ENCODE measurements at regions not wholly inside any gene's neighbourhood (a gene's known extent, or its start where the extent isn't known, plus 50 kb on each side); places are given as distances from the start of the nearest gene placed in this dataset.
A peak's percentile ranks its signal among the peaks of the same experiment; 100 is the strongest.

DNA sequence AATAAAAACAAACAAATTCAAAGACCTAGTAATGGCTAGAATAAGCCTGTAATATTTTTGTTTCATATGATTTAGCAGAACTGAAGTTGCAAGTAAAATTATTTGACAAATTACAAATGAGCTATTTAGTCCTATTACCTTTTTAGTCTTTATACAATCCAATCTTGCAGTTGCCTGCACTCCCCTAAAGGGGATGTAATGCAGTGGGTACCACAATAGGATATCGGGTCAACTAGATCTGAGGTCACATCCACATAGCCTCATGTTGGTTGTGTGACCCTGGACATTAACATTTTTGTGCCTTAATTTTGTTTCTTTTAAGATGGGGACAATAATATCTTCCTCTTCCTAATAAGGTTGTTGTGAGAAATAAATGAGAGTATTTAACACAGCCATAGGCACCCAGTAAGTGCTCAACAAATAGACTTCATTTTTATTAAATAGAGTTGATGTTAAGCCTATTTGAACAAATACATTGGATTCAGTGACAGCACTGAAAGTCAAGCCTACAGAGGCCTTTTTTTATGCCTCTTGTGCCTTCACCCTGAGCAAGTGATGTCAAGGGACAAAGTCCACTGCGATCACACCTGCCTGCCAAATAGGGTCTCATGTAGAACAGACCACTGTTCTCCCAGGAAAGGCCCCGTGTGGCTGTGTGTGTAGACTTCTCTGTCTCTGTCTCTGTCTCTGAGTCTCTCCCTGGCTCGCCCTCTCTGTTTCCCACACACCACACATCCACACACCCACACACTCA, 124.8 kb downstream of the EVX1 start:
- H3K36me3 ChIP-seq (ENCODE audit: control insufficient read depth, insufficient read depth, low read length) = no peaks in the 10 kb centered on the region
- no peak overlapping the region for H3K4me3 ChIP-seq (ENCODE audit: low read depth, low read length)
- no peaks in the 10 kb centered on the region for H3K9me3 ChIP-seq
- H3K4me1 Mint-ChIP-seq (ENCODE audit: low read depth, unreplicated experiment) = peaks cover 8% of the 10 kb centered on the region
- no TSS peak for BruUV-seq (replicated peaks)
- H3K27me3 ChIP-seq (replicated peaks; ENCODE audit: control insufficient read depth, insufficient read depth, low read length) = no peaks in the 10 kb centered on the region
- no peak overlapping the region for H3K27ac Mint-ChIP-seq (ENCODE audit: unreplicated experiment)
- H3K9me3 Mint-ChIP-seq (ENCODE audit: unreplicated experiment) = no peaks in the 10 kb centered on the region
- TF ChIP-seq, protein P1, sequence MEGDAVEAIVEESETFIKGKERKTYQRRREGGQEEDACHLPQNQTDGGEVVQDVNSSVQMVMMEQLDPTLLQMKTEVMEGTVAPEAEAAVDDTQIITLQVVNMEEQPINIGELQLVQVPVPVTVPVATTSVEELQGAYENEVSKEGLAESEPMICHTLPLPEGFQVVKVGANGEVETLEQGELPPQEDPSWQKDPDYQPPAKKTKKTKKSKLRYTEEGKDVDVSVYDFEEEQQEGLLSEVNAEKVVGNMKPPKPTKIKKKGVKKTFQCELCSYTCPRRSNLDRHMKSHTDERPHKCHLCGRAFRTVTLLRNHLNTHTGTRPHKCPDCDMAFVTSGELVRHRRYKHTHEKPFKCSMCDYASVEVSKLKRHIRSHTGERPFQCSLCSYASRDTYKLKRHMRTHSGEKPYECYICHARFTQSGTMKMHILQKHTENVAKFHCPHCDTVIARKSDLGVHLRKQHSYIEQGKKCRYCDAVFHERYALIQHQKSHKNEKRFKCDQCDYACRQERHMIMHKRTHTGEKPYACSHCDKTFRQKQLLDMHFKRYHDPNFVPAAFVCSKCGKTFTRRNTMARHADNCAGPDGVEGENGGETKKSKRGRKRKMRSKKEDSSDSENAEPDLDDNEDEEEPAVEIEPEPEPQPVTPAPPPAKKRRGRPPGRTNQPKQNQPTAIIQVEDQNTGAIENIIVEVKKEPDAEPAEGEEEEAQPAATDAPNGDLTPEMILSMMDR (IDR thresholded peaks at IDR 0.05; ENCODE audit: insufficient read depth in 1 of 2, low read depth in 1 of 2, low read length in 1 of 2, severe bottlenecking in 1 of 2, unreplicated experiment in 1 of 2) = no peak
- H3K27me3 Mint-ChIP-seq (ENCODE audit: insufficient read depth, unreplicated experiment) = no peaks in the 10 kb centered on the region
- H3K4me3 Mint-ChIP-seq (ENCODE audit: unreplicated experiment) = no peak overlapping the region
- ChIA-PET CTCF (no interaction called here), POLR2A (no interaction called here)
- no peaks in the 10 kb centered on the region for H3K36me3 Mint-ChIP-seq (ENCODE audit: insufficient read depth, unreplicated experiment)
- intact Hi-C loops (cut with micrococcal nuclease; ENCODE audit: unreplicated experiment) = no loop called here
- H3K4me1 ChIP-seq = peaks cover 28% of the 10 kb centered on the region
- DNase-seq = peak; percentile 25 to 44

DNA sequence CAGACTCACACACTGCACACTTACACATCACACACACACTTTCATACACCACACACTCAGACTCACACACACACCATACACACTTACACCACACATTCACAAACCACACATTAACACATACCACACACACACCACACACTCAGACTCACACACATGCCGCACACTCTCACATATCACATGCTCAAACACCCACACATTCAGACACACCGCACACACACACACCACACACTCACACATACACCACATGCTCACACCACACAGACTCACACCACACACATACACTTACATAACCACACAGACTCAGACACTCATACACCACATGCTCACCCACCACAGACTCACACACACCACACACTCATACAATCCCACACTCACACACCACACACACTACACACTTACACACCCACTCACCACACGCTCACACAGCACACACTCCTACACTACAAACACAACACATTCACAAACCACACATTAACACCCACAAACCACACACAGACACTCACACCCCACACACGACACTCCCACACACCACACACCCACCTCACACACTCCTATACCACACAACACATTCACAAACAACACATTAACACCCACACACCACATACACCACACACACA, 125.4 kb downstream of the EVX1 start:
- H3K9me3 ChIP-seq = no peaks in the 10 kb centered on the region
- Mint-ChIP-seq H3K27ac (ENCODE audit: unreplicated experiment) (no peak overlapping the region), H3K4me3 (ENCODE audit: unreplicated experiment) (no peak overlapping the region), H3K9me3 (ENCODE audit: unreplicated experiment) (no peaks in the 10 kb centered on the region), H3K27me3 (ENCODE audit: insufficient read depth, unreplicated experiment) (no peaks in the 10 kb centered on the region), H3K36me3 (ENCODE audit: insufficient read depth, unreplicated experiment) (no peaks in the 10 kb centered on the region), H3K4me1 (ENCODE audit: low read depth, unreplicated experiment) (peaks cover 8% of the 10 kb centered on the region)
- ChIA-PET CTCF (no interaction called here), POLR2A (no interaction called here)
- no peaks in the 10 kb centered on the region for H3K36me3 ChIP-seq (ENCODE audit: control insufficient read depth, insufficient read depth, low read length)
- no peaks in the 10 kb centered on the region for H3K27me3 ChIP-seq (replicated peaks; ENCODE audit: control insufficient read depth, insufficient read depth, low read length)
- no peak overlapping the region for H3K4me3 ChIP-seq (ENCODE audit: low read depth, low read length)
- TF ChIP-seq, protein P1 (IDR thresholded peaks at IDR 0.05; ENCODE audit: insufficient read depth in 1 of 2, low read depth in 1 of 2, low read length in 1 of 2, severe bottlenecking in 1 of 2, unreplicated experiment in 1 of 2) = no peak
- peaks cover 26% of the 10 kb centered on the region for H3K4me1 ChIP-seq
- no peak for DNase-seq
- no TSS peak for BruUV-seq (replicated peaks)
- intact Hi-C loops (cut with micrococcal nuclease; ENCODE audit: unreplicated experiment) = no loop called here

DNA sequence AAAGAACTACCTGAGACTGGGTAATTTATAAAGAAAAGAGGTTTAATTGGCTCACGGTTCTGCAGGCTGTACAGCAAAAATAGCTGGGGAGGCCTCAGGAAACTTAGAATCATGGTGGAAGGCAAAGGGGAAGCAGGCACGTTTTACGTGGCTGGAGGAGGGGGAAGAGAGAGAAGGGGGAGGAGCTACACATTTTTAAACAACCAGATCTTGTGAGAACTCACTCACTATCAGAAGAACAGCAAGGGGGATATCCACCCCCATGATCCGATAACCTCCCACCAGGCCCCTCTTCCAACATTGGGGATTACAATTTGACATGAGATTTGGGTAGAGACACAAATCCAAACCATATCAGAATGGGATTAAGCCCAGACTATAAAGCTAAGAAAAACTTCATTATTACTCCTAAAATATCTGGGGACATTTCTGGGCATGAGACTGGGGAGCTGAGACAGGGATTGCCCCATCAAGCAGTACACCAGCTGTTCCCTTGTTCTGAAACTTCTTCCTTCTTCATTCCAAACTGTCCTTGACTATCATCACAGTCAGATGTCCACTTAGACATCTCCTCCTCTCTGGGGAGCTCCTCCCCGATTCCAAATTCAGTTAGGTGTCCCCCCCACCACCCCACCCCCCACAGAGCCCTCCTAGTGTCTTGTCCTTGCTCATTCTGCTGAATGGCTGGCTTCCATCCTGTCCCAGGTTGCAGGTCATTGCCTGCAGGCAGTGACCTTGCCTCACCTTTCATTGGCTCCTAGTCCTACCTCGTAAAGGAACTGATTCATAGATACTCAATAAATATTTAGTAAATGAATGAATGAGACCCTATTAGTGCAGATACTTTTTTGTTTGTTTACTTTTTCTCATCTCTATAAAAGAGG, 132.6 kb downstream of the EVX1 start:
- no peaks in the 10 kb centered on the region for H3K27me3 Mint-ChIP-seq (ENCODE audit: insufficient read depth, unreplicated experiment)
- no peaks in the 10 kb centered on the region for H3K27me3 ChIP-seq (replicated peaks; ENCODE audit: control insufficient read depth, insufficient read depth, low read length)
- no peaks in the 10 kb centered on the region for H3K36me3 Mint-ChIP-seq (ENCODE audit: insufficient read depth, unreplicated experiment)
- H3K4me1 Mint-ChIP-seq (ENCODE audit: low read depth, unreplicated experiment) = peaks cover 10% of the 10 kb centered on the region
- no peak overlapping the region for H3K4me3 ChIP-seq (ENCODE audit: low read depth, low read length)
- H3K36me3 ChIP-seq (ENCODE audit: control insufficient read depth, insufficient read depth, low read length) = no peaks in the 10 kb centered on the region
- intact Hi-C loops (cut with micrococcal nuclease; ENCODE audit: unreplicated experiment) = no loop called here
- H3K9me3 ChIP-seq = no peaks in the 10 kb centered on the region
- H3K4me1 ChIP-seq = 0 out of 2 replicates have a peak, but pooled peaks cover 5% of the 10 kb centered on the region
- no peak for DNase-seq
- ChIA-PET CTCF (no interaction called here), POLR2A (no interaction called here)
- no peak overlapping the region for H3K4me3 Mint-ChIP-seq (ENCODE audit: unreplicated experiment)
- no peaks in the 10 kb centered on the region for H3K9me3 Mint-ChIP-seq (ENCODE audit: unreplicated experiment)
- H3K27ac Mint-ChIP-seq (ENCODE audit: unreplicated experiment) = no peak overlapping the region
- TF ChIP-seq, protein P1 (IDR thresholded peaks at IDR 0.05; ENCODE audit: insufficient read depth in 1 of 2, low read depth in 1 of 2, low read length in 1 of 2, severe bottlenecking in 1 of 2, unreplicated experiment in 1 of 2) = no peak
- no TSS peak for BruUV-seq (replicated peaks)

Data from Caco-2 (cell line).